WTC11 (cell line): ENCODE measurements at regions not wholly inside any gene's neighbourhood (a gene's known extent, or its start where the extent isn't known, plus 50 kb on each side); places are given as distances from the start of the nearest gene placed in this dataset.
"Not testable (repeated sequence)": the region's sequence is repeated elsewhere in the genome, so short reads cannot be mapped to it uniquely, and the experiment has no call there.

ENCODE experiments used
- ATAC-seq: fragments of 200-7000 bp; cut with Tn5 transposase; 2 replicates; pipeline ENCODE4 v1.10.0; 2021; ENCODE audit warnings: mild to moderate bottlenecking, moderate library complexity
- CTCF ChIA-PET: fragments of 300-600 bp; sonication (Branson Sonifier 250); formaldehyde crosslinking; loops from one replicate; lab custom pipeline; 2021; ENCODE audit warnings: antibody characterized with exemption; lab: Charles Lee
- POLR2A ChIA-PET: fragments of 350-600 bp; sonication (Branson Sonifier 250); formaldehyde crosslinking; loops from one replicate; lab custom pipeline; 2021; ENCODE audit warnings: antibody characterized with exemption; lab: Charles Lee
- DNase-seq: peaks from one replicate; pipeline ENCODE4 v3.0.0; 2021; ENCODE audit warnings: low spot score
- H3K27ac Mint-ChIP-seq: 2 replicates; pipeline ENCODE4 v1.8.0; 2021; ENCODE audit warnings: mixed read lengths
- H3K27me3 Mint-ChIP-seq: 2 replicates; pipeline ENCODE4 v1.8.0; 2021; ENCODE audit warnings: low read depth, mild to moderate bottlenecking, moderate library complexity, mixed read lengths
- H3K36me3 Mint-ChIP-seq: 2 replicates; pipeline ENCODE4 v1.8.0; 2021; ENCODE audit warnings: mixed read lengths
- H3K4me1 Mint-ChIP-seq: 2 replicates; pipeline ENCODE4 v1.8.0; 2022; ENCODE audit warnings: mixed read lengths
- H3K4me3 Mint-ChIP-seq: 2 replicates; pipeline ENCODE4 v1.8.0; 2021; ENCODE audit warnings: mild to moderate bottlenecking, moderate library complexity, mixed read lengths
- H3K9me3 Mint-ChIP-seq: 2 replicates; pipeline ENCODE4 v1.8.0; 2021; ENCODE audit warnings: mixed read lengths

DNA sequence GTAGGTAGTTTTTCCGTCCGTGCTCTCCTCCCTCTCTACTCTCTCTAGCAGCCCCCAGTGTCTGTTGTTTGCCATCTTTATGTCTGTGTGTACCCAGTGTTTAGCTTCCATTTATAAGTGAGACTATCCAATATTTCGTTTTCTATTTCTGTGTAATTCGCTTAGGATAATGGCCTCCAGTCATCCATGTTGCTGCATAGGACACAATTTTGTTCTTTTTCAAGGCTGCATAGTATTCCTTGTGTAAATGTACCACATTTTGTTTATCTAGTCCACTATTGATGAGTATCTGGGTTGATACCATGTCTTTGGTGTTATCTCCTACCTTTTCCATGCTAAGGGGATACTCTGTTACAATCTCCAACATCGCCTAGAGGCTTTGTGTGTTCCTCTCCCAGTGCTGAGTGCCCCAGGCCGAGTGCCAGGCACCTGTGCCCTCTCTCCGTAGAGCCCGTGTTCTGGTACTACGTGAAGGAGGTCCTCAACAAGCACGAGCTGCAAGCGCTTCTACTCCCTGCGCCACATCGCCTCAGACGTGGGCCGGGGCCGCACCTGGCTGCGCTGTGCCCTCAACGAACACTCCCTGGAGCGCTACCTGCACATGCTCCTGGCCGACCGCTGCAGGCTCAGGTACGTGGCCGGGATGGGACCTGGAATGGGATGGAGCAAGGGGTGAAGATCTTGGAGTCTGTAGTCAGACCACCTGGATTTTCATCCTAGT is 51.0 kb downstream of the NPIPB11 start:
- CTCF ChIA-PET = not testable (repeated sequence)

DNA sequence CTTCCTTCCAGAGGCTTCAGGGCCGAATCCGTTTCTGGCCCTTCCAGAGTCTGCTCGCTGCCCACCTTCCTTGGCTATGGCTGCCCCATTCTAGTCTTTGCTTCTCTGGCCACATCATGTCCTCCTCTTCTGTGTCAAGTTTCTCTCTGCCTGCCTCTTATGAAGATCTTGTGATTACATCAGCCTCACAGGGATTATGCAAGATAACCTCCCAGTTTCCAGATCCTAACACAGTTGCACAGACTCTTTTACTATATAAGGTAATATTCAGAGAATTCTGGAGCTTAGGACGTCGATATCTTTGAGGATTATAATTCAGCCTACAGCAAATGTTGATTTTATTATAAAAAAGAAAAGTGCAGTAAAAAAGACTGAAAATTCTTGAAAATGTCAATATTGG is 52.1 kb downstream of the NPIPB11 start:
- H3K4me3 Mint-ChIP-seq, H3K27me3 Mint-ChIP-seq, H3K27ac Mint-ChIP-seq, POLR2A ChIA-PET, H3K9me3 Mint-ChIP-seq, DNase-seq, H3K4me1 Mint-ChIP-seq, CTCF ChIA-PET, H3K36me3 Mint-ChIP-seq, ATAC-seq: not testable (repeated sequence)

More for the DNA sequence above, 51.0 kb downstream of the NPIPB11 start:
- H3K9me3 Mint-ChIP-seq, POLR2A ChIA-PET, H3K4me3 Mint-ChIP-seq, ATAC-seq, H3K4me1 Mint-ChIP-seq, H3K27me3 Mint-ChIP-seq, H3K27ac Mint-ChIP-seq, DNase-seq, H3K36me3 Mint-ChIP-seq: not testable (repeated sequence)

DNA sequence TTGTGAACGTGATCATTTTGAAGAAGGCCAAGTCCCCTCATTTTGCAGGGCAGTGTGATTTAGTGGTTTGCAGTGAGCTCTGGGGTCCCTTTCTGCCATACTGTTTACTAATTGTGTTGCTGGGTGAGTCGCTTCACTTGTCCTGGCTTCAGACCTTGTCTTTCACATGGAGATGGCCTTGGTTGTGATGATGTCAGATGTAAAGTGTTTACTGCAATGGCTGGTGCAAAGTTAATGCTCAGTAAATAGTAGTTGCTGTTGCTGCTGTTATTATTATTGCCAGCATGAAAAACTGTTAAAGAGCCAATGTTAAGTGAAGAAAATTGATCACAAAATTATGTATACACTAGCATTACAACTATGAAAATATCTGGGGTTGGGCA is 53.9 kb downstream of the NPIPB11 start:
- H3K36me3 Mint-ChIP-seq, H3K9me3 Mint-ChIP-seq, H3K4me3 Mint-ChIP-seq, DNase-seq, H3K27me3 Mint-ChIP-seq, ATAC-seq, H3K4me1 Mint-ChIP-seq, CTCF ChIA-PET, POLR2A ChIA-PET, H3K27ac Mint-ChIP-seq: not testable (repeated sequence)

DNA sequence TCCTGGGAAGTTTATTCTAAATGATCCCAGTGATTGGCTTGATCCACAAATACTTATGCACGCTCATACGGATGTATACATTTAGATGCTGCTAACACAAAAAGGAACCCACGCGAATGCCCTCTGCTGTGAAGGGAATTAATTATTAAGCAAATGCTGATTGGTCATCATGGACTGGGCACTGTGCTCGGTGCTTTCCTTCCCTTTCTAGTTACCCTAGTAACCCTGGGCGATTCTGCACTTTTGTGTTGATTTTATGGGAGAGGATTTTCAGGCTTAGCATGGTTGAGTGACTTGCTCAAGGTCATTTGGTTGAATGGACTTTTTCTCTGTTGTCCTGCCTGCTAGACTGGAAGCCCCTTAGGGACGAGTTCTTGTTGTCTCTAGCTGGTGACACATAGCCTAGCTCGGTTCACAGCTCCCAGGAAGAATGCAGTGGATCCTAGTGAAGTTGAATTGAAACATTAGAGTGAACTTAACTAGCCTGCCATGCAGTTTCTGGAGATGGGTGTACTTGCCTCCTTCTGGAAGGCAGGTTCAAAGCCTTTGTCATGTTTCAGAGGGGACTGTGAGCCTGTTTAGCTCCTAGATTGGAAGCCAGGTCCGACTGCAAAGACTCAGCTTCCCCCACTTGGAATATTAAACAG is 54.4 kb downstream of the NPIPB11 start:
- POLR2A ChIA-PET, H3K27me3 Mint-ChIP-seq, DNase-seq, H3K36me3 Mint-ChIP-seq, H3K27ac Mint-ChIP-seq, ATAC-seq, CTCF ChIA-PET, H3K4me3 Mint-ChIP-seq, H3K9me3 Mint-ChIP-seq, H3K4me1 Mint-ChIP-seq: not testable (repeated sequence)

DNA sequence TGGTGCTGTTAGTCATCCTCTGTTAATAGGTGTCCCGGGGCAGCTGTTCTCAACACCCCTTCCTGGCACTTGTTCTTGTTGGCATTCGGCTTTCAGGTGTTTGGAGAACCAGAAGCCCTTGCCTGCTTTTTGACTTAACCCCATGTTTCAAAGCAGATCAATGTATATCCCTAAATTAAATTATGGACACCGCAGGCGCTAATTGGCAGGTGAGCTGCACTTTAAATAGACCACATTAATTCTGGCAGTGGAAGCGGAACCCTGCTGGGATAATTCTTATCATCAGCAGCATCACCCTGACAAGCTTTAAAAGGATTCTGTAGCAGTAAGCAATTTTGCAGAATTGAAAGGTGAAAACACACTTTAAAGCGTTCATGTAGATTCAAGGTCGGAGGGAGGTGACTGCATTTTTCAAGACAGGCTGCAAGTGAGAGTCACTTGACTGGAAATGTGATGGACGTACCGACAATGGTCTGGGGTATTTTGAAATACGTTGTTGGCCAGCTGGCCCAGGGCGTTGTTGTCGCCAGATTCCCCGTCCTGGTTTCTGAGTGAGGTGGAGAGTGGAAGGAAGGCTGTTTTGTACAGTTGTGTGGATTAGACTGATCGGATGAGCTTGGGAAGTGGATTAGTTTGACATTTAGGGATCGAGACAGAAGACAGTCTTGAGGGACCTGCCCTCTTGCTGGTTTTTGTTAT is 55.1 kb downstream of the NPIPB11 start:
- H3K27me3 Mint-ChIP-seq, H3K4me1 Mint-ChIP-seq, ATAC-seq, H3K4me3 Mint-ChIP-seq, POLR2A ChIA-PET, H3K27ac Mint-ChIP-seq, H3K36me3 Mint-ChIP-seq, H3K9me3 Mint-ChIP-seq, CTCF ChIA-PET, DNase-seq: not testable (repeated sequence)

DNA sequence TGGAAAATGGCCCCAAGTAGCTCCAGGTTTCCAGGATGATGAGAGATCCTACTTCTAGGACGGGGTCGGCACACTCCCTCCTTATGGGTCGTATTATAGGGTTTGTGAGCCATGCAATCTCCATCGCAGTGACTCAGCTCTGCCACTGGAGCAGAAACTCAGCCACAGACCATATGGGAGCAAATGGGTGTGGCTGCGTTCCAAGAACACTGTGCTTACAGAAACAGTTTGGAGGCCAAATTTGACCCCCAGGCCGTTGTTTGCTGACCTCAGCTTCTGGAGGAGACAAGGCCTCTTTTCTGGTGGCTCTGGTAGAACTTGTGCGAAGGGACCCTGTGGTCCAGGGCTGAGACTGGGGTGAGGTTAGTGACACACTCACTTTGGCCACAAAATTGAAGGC is 56.5 kb downstream of the NPIPB11 start:
- H3K4me3 Mint-ChIP-seq, H3K4me1 Mint-ChIP-seq, H3K9me3 Mint-ChIP-seq, H3K27ac Mint-ChIP-seq, DNase-seq, CTCF ChIA-PET, H3K36me3 Mint-ChIP-seq, H3K27me3 Mint-ChIP-seq, POLR2A ChIA-PET: not testable (repeated sequence)
- ATAC-seq = peak; percentile 43; the same call in 1 of the 2 replicates

DNA sequence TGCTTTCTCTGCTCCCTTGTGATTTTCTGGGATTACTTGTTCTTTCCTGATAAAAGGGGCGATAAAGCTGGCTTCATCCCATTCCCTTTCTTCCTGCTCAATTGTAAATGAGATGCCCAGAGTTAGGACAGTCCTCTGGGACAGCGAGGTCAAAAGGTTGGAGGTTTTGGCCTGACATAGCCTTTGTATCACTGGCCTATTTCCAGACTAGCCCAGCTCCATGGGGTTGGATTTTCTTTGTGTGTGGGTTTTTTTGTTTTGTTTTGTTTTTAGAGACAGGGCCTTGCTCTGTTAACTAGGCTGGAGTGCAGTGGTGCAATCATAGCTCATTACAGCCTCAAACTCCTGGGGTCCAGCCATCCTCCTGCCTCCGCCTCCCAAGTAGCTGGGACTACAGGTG is 57.8 kb downstream of the NPIPB11 start:
- H3K4me1 Mint-ChIP-seq, H3K4me3 Mint-ChIP-seq, CTCF ChIA-PET, H3K27me3 Mint-ChIP-seq, ATAC-seq, POLR2A ChIA-PET, H3K36me3 Mint-ChIP-seq, H3K9me3 Mint-ChIP-seq, DNase-seq, H3K27ac Mint-ChIP-seq: not testable (repeated sequence)

DNA sequence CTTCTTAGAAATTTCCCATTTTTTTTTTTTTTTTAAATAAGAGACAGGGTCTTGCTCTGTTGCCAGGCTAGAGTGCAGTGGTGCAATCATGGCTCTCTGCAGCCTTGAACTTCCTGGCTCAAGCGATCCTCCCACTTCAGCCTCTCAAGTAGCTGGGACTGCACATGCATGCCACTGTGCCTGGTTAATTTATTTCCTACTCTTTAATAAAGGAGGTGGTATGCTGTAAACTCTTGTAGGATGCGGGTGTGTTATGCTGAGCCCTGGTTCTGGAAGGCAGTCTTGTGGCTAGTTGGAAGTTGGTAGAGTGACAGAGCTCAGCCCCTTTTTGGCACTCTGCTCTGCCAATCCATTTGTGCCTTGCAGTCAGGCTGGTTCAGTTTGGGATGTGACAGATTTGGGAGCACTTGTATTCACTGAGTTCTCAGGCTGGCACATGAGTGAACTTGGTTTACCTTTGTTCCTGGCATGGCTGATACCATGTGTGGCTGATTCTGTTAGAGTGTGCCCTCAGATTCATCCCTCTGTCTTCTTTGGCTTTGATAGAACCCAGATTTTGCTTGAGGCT is 58.3 kb downstream of the NPIPB11 start:
- H3K27me3 Mint-ChIP-seq, H3K36me3 Mint-ChIP-seq, DNase-seq, ATAC-seq, H3K4me1 Mint-ChIP-seq, CTCF ChIA-PET, H3K4me3 Mint-ChIP-seq, H3K27ac Mint-ChIP-seq, POLR2A ChIA-PET, H3K9me3 Mint-ChIP-seq: not testable (repeated sequence)

DNA sequence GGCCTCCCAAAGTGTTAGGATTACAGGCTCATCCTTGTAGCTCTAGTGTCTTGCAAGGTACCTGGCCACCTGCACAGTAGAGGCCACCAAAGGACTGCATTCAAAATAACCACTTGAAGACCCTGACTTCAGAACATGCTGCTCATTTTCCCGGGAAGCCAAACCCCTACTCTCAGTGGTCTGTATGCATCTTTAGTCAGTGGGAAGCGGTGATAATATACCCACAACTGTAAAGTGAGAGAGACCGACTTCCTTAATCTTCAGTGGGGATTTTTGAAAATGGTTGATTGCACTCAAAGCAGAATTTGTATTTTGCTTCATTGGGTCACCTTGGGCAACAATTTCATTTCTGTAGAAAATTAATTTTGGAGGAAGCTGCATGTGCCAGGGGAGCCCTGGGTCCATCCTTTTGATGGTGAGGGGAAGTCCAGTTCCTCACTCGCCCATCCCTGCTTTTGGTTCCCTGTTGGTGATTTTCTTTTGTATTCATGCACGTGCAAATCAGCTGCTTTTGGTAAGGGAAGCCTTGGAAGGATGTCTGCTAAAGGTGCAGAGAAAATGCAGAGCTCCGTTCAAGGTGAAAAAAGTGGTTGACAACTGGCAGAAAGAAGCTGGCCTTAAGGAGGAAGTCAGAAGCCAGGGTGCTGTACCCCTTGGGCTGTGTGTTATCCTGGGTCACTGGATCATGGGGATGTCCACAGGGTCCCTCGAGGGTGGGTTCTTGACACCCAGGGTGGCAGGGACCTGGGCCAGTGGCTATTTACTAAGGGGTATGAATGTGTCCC is 59.5 kb downstream of the NPIPB11 start:
- POLR2A ChIA-PET, DNase-seq, H3K27ac Mint-ChIP-seq, H3K27me3 Mint-ChIP-seq, ATAC-seq, H3K4me3 Mint-ChIP-seq, CTCF ChIA-PET, H3K9me3 Mint-ChIP-seq, H3K36me3 Mint-ChIP-seq, H3K4me1 Mint-ChIP-seq: not testable (repeated sequence)

DNA sequence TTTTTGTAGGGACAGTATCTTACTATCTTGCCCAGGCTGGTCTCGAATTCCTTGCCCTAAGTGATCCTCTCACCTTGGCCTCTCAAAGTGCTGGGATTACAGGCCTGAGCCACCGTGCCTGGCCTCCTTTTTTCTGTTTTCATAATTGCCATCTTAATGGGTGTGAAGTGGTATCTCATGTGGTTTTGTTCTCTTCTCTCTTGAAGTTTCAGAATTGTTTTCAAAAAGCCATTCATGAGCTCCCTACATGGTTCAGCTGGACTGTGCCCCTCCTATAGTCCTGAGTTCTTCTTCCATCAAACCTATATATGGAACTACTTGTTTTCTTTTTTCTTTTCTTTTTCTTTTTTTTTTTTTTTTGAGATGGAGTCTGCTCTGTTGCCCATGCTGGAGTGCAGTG is 60.3 kb downstream of the NPIPB11 start:
- H3K4me3 Mint-ChIP-seq, POLR2A ChIA-PET, H3K36me3 Mint-ChIP-seq, DNase-seq, CTCF ChIA-PET, H3K27ac Mint-ChIP-seq, H3K9me3 Mint-ChIP-seq, H3K27me3 Mint-ChIP-seq, H3K4me1 Mint-ChIP-seq, ATAC-seq: not testable (repeated sequence)

DNA sequence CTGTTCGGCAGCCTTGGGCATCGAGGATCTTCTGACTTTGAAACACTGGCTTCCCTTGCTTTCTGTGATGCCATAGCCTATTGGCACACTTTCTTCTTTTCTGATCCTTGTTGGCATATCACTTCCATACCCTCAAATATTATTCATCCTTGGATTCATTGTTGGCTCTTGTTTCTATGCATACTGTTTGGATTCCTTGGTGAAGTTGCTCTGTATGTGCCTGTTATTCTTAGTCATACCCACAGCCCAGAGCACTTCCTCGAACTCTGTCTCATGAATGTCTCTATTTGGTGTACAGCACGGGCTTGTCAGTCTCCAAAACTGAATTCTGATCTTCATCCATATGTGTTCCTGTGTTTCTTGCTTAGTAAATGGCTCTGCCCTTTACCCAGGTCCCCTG is 63.6 kb downstream of the NPIPB11 start:
- H3K4me3 Mint-ChIP-seq, DNase-seq, POLR2A ChIA-PET, H3K36me3 Mint-ChIP-seq, H3K27me3 Mint-ChIP-seq, H3K9me3 Mint-ChIP-seq, H3K4me1 Mint-ChIP-seq, CTCF ChIA-PET, H3K27ac Mint-ChIP-seq, ATAC-seq: not testable (repeated sequence)
